ENCODE measurements at regions not wholly inside any gene's neighbourhood (a gene's known extent, or its start where the extent isn't known, plus 50 kb on each side); places are given as distances from the start of the nearest gene placed in this dataset.

DNA sequence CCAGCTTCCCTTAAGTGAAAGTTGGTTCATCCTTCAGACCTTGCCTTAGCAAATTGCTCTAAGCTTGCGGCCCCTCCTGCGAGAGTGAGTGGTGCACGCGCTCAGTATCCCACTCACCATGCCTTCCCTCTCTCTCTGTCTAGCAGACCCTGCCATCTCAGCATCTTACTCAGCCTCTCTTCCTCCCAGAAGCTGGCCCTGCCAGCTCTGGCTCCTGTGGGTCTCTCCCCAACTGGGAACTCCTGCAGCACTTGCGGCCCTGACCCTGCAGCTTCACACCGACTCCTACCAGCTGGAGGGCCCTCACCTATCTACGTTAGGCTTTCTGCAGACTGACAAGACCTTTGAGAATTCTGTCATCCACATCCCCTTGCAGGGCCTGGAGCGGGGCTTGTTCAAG is 286.1 kb upstream of the TLE3 start:
- DNase-seq (ENCODE audit: low read depth, low spot score): no peak
- intact Hi-C loops (cut with micrococcal nuclease): no loop called here
- CTCF ChIA-PET: no interaction called here
- POLR2A ChIA-PET: no interaction called here
- ATAC-seq: no peak
- Histone ChIP-seq H3K79me2 (ENCODE audit: insufficient read depth, low read length) (no peaks in the 10 kb centered on the region), H3K4me3 (replicated peaks in 1 of 2; ENCODE audit: low read depth in 1 of 2, low read length in 2 of 2) (no peak overlapping the region), H3K9ac (ENCODE audit: low read length) (no peak overlapping the region), H3K36me3 (ENCODE audit: control insufficient read depth in 1 of 2, insufficient read depth in 2 of 2, low read length in 2 of 2) (no peaks in the 10 kb centered on the region), H3K27ac (ENCODE audit: low read depth, low read length) (no peak overlapping the region), H3K4me2 (ENCODE audit: low read length) (no peak overlapping the region), H3K27me3 (ENCODE audit: insufficient read depth, low read length) (no peaks in the 10 kb centered on the region), H3K9me2 (ENCODE audit: insufficient read depth) (no peaks in the 10 kb centered on the region), H4K20me1 (ENCODE audit: insufficient read depth) (no peaks in the 10 kb centered on the region), H3K9me3 (ENCODE audit: control insufficient read depth in 1 of 2, insufficient read depth in 1 of 2, low read depth in 1 of 2, low read length in 2 of 2) (no peaks in the 10 kb centered on the region; a peak in 1 of 4 replicates), H3K4me1 (ENCODE audit: control insufficient read depth in 1 of 2, insufficient read depth in 2 of 2, low read length in 2 of 2) (no peaks in the 10 kb centered on the region), H2AFZ (ENCODE audit: low read depth, low read length, poor library complexity, severe bottlenecking) (no peak overlapping the region)
- BruUV-seq (replicated peaks): no TSS peak
- TF ChIP-seq RAD21 (IDR thresholded peaks at IDR 0.05; ENCODE audit: low read depth) (no peak), FOSL1 (IDR thresholded peaks at IDR 0.05; ENCODE audit: low read depth) (no peak), SIN3A (IDR thresholded peaks at IDR 0.05; ENCODE audit: low read depth) (no peak), SP1 (IDR thresholded peaks at IDR 0.05; ENCODE audit: low read depth) (no peak), EZH2phosphoT487 (IDR thresholded peaks at IDR 0.05; ENCODE audit: borderline replicate concordance) (no peak), JUND (IDR thresholded peaks at IDR 0.05) (no peak), YY1 (IDR thresholded peaks at IDR 0.05; ENCODE audit: extremely low read depth, insufficient replicate concordance, low read depth, low read length) (no peak), SRF (IDR thresholded peaks at IDR 0.05; ENCODE audit: low read depth) (no peak), EZH2 (IDR thresholded peaks at IDR 0.05) (no peak), POLR2A (IDR thresholded peaks at IDR 0.05; ENCODE audit: borderline replicate concordance, extremely low read depth, insufficient read depth, insufficient read length) (no peak), POLR2AphosphoS5 (IDR thresholded peaks at IDR 0.05; ENCODE audit: low read depth, low read length) (no peak), TCF7L2 (IDR thresholded peaks at IDR 0.05; ENCODE audit: borderline replicate concordance, extremely low read depth, insufficient read depth, insufficient read length) (no peak), EGR1 (IDR thresholded peaks at IDR 0.05; ENCODE audit: low read depth) (no peak), CEBPB (IDR thresholded peaks at IDR 0.05; ENCODE audit: low read depth) (no peak), ELF1 (IDR thresholded peaks at IDR 0.05; ENCODE audit: borderline replicate concordance, low read depth) (no peak)
- TF ChIP-seq, protein P1, sequence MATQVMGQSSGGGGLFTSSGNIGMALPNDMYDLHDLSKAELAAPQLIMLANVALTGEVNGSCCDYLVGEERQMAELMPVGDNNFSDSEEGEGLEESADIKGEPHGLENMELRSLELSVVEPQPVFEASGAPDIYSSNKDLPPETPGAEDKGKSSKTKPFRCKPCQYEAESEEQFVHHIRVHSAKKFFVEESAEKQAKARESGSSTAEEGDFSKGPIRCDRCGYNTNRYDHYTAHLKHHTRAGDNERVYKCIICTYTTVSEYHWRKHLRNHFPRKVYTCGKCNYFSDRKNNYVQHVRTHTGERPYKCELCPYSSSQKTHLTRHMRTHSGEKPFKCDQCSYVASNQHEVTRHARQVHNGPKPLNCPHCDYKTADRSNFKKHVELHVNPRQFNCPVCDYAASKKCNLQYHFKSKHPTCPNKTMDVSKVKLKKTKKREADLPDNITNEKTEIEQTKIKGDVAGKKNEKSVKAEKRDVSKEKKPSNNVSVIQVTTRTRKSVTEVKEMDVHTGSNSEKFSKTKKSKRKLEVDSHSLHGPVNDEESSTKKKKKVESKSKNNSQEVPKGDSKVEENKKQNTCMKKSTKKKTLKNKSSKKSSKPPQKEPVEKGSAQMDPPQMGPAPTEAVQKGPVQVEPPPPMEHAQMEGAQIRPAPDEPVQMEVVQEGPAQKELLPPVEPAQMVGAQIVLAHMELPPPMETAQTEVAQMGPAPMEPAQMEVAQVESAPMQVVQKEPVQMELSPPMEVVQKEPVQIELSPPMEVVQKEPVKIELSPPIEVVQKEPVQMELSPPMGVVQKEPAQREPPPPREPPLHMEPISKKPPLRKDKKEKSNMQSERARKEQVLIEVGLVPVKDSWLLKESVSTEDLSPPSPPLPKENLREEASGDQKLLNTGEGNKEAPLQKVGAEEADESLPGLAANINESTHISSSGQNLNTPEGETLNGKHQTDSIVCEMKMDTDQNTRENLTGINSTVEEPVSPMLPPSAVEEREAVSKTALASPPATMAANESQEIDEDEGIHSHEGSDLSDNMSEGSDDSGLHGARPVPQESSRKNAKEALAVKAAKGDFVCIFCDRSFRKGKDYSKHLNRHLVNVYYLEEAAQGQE (IDR thresholded peaks at IDR 0.05; ENCODE audit: low read depth): no peak
- TF ChIP-seq, protein P2, sequence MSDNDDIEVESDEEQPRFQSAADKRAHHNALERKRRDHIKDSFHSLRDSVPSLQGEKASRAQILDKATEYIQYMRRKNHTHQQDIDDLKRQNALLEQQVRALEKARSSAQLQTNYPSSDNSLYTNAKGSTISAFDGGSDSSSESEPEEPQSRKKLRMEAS (IDR thresholded peaks at IDR 0.05): no peak
- TF ChIP-seq, protein P3, sequence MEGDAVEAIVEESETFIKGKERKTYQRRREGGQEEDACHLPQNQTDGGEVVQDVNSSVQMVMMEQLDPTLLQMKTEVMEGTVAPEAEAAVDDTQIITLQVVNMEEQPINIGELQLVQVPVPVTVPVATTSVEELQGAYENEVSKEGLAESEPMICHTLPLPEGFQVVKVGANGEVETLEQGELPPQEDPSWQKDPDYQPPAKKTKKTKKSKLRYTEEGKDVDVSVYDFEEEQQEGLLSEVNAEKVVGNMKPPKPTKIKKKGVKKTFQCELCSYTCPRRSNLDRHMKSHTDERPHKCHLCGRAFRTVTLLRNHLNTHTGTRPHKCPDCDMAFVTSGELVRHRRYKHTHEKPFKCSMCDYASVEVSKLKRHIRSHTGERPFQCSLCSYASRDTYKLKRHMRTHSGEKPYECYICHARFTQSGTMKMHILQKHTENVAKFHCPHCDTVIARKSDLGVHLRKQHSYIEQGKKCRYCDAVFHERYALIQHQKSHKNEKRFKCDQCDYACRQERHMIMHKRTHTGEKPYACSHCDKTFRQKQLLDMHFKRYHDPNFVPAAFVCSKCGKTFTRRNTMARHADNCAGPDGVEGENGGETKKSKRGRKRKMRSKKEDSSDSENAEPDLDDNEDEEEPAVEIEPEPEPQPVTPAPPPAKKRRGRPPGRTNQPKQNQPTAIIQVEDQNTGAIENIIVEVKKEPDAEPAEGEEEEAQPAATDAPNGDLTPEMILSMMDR (IDR thresholded peaks at IDR 0.05 in 2 of 3, conservative IDR thresholded peaks at IDR 0.05 in 1 of 3; ENCODE audit: borderline replicate concordance in 1 of 3, insufficient read depth in 1 of 3, low read depth in 2 of 3, low read length in 2 of 3): no peak
- TF ChIP-seq, protein P4, sequence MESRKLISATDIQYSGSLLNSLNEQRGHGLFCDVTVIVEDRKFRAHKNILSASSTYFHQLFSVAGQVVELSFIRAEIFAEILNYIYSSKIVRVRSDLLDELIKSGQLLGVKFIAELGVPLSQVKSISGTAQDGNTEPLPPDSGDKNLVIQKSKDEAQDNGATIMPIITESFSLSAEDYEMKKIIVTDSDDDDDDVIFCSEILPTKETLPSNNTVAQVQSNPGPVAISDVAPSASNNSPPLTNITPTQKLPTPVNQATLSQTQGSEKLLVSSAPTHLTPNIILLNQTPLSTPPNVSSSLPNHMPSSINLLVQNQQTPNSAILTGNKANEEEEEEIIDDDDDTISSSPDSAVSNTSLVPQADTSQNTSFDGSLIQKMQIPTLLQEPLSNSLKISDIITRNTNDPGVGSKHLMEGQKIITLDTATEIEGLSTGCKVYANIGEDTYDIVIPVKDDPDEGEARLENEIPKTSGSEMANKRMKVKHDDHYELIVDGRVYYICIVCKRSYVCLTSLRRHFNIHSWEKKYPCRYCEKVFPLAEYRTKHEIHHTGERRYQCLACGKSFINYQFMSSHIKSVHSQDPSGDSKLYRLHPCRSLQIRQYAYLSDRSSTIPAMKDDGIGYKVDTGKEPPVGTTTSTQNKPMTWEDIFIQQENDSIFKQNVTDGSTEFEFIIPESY (IDR thresholded peaks at IDR 0.05; ENCODE audit: extremely low read depth, insufficient replicate concordance, low read length): no peak
- RAD21 ChIA-PET (ENCODE audit: low non-redundant PET in 1 of 2, low total read pairs in 2 of 2, uncharacterized antibody in 2 of 2, unreplicated experiment in 2 of 2): no interaction called here
